HG03108 (cell line): ENCODE measurements at regions not wholly inside any gene's neighbourhood (a gene's known extent, or its start where the extent isn't known, plus 50 kb on each side); places are given as distances from the start of the nearest gene placed in this dataset.

ENCODE experiments used
- ATAC-seq: cut with Tn5 transposase; IDR thresholded peaks from one replicate; pipeline ENCODE4 v1.9.1; 2021; ENCODE audit warnings: moderate library complexity; ENCODE audit not compliant: unreplicated experiment

DNA sequence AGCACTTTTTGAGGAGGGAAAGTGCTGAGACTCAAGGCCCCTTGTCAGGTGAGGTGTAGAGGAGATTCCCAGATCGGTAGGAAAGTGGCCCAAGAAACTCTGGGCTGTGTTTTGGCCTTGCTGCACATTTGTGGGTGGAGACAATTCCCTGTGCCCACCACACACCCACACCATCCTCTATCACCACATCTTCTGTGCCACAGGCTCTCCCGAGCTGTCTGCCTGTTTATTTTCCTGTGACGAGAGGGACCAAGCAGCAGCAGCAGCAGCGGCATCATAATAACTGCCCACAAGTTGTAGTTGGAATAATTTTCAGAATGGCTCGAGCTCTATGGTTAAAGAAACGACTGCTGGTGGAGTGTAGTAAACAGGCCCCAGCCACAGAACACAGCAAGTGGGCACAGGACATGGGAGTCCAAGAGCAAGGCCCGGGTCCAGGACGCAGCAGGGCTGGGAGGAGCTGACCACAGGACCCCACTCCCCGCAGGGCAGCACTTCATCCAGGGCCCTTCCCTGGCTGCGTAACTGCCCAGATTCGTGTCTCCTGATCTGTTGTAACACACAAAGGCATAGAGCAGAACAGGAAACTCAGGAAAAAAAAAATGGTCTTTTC is 55.6 kb upstream of the BCL2L14 start:
- no peak for ATAC-seq

DNA sequence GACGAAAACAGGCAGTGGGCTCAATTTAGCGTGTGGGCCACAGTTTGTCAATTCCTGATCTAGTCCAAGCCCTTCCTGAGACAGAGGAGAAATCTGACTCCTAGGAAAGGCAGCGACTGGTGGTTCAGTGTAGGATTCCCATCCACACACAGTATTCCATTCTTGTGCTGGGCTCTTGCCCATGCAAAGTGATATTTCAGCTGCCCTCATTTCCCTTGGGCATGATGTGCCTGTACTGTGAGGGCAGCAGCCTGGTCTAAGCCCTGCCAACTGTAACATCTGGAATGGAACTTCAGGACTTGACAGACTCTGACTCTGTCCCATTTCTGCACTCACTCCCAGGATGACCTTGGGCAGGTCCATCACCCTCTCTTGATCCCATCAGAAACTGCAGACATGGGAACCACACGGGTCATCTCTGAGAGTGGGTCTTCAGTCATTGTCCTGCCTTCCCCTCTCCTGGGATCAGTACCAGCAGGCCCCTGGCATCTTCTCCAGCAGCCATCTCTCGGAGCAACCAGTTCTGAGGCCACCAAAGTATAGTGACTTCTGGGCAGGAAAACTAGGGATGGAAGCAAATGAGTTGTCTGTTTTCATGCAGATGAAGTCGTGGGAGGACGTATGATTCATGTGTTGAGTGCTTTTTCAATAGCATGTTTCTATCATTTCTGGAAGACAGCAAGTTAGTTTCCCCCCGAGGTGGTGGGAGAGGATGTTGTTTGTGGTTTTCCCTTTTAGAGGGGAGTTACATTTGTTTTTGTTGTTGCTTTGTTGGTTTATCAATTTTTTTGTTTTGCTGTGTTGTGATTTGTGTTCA is 54.2 kb upstream of the BCL2L14 start:
- ATAC-seq: no peak

DNA sequence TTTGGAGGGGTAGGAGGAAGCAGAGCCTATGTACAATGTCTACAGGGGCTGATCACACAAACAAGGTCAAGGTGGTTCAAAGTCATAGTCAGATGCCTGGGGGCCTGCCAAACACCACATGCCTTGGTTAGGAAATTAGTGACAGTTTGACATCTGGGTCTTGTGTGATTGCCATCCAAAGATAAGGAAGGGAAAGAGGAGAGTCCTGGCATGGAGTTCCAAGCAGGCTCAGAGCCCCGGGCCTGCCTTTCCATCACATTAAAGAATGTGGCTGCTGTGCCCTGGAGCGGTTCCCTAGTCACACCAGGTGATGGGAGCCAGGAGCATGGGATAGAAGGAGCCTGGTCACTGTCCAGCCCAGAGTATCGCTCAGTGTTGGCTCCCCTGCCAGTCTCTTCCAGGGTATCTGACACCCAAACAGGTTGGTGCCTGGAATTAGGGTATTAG is 53.6 kb upstream of the BCL2L14 start:
- no peak for ATAC-seq

DNA sequence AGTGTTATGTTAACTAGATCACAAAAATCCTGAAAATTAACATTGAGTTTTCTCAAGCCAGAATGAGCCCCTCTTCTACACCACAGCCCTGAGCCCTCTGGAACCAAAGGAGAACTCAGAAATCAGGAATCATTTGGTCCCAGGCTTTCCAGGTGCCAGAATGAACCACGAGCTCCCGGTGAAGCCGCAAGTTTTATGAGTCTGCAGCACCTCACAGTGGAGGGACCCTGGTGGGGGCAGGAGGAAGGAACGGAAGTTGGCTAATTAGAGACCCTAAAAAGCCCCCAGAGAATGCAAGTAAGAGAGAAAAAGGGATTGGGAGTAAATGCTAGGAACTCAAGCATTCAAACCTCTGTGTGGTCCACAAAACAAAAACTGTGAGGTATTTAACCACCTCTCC is 52.9 kb upstream of the BCL2L14 start:
- ATAC-seq: no peak

DNA sequence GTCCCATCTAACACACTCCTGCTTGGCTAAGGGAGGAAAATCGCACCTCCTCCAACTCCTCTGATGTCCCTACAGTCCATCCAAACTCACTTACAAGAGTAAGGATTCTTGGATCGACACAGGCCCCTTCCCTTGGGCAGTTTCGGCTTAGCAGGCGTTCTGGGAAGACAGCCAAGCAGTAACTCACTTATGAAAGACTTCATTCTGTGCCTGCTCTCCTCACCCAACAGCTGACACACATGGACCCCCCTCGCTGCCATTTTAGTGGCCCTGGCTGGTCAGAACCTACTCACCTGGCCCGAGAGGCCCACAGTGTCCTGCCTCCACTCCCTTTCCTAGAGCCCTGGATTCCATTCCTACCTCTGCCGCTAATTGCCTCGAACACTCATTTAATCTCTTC is 52.3 kb upstream of the BCL2L14 start:
- ATAC-seq: no peak

DNA sequence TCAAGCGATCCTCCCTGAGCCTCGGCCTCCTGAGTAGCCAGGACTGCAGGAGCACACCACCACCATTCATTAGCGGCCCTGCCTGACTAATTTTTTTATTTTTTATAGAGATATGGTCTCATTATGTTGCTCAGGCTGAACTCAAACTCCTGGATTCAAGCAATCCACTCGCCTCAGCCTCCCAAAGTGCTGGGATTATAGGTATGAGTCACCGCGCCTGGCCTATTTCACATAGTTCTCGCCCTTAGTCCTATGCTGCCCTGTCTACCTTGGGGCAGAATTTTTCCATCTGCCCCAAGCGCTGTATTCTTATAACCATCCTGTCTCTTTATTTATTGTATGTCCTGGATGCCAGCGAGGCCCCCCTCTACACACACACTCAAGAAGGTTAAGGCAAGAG is 50.9 kb upstream of the BCL2L14 start:
- no peak for ATAC-seq

DNA sequence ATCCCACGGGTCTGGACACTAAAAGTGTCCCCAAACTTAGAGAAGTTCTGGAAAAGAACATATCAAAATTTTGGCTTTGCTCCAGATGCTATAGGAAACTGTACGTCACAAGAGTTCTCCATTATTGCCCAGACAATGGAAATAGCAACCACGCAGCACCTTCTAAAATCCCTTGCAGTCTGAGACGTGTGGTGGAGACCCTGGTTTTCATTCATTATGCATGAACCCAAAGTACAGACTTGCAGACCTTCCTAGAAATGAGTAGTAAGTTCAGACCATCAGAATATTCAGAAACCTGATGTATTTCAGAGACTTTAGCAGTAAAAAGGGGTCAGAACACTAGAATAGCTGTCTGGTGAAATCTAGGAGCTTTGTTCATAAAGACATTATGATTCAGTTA is 50.0 kb upstream of the BCL2L14 start:
- no peak for ATAC-seq
